ENCODE measurements at regions not wholly inside any gene's neighbourhood (a gene's known extent, or its start where the extent isn't known, plus 50 kb on each side); places are given as distances from the start of the nearest gene placed in this dataset.
A peak's percentile ranks its signal among the peaks of the same experiment; 100 is the strongest.

DNA sequence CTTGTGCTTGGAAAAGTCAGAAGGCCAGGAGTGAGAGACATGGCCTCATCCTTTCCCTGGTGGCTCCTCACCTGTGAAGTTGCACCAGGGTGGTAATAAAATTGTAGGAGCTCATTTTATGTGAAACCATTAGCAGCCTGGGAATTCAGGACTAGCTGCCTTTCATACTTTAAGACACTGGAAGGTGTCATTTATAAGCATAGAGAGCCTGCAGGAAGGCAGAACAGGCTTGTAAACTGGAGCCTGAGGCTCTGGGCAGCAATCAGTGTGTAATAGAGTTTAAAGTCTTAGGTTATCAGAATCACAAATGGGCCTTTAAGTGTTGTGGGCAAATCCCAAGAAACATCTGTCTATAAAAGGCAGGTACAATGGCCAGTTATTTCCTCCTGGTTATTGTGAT, 127.2 kb downstream of the TM9SF2 start:
- no peak for DNase-seq (ENCODE audit: low read depth)
- TF ChIP-seq, protein P1, sequence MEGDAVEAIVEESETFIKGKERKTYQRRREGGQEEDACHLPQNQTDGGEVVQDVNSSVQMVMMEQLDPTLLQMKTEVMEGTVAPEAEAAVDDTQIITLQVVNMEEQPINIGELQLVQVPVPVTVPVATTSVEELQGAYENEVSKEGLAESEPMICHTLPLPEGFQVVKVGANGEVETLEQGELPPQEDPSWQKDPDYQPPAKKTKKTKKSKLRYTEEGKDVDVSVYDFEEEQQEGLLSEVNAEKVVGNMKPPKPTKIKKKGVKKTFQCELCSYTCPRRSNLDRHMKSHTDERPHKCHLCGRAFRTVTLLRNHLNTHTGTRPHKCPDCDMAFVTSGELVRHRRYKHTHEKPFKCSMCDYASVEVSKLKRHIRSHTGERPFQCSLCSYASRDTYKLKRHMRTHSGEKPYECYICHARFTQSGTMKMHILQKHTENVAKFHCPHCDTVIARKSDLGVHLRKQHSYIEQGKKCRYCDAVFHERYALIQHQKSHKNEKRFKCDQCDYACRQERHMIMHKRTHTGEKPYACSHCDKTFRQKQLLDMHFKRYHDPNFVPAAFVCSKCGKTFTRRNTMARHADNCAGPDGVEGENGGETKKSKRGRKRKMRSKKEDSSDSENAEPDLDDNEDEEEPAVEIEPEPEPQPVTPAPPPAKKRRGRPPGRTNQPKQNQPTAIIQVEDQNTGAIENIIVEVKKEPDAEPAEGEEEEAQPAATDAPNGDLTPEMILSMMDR (IDR thresholded peaks at IDR 0.05; ENCODE audit: control insufficient read depth, insufficient read depth, low read depth, low read length, missing control alignments) = no peak
- no peak overlapping the region for H3K4me3 ChIP-seq (ENCODE audit: control insufficient read depth, low read depth, low read length)

DNA sequence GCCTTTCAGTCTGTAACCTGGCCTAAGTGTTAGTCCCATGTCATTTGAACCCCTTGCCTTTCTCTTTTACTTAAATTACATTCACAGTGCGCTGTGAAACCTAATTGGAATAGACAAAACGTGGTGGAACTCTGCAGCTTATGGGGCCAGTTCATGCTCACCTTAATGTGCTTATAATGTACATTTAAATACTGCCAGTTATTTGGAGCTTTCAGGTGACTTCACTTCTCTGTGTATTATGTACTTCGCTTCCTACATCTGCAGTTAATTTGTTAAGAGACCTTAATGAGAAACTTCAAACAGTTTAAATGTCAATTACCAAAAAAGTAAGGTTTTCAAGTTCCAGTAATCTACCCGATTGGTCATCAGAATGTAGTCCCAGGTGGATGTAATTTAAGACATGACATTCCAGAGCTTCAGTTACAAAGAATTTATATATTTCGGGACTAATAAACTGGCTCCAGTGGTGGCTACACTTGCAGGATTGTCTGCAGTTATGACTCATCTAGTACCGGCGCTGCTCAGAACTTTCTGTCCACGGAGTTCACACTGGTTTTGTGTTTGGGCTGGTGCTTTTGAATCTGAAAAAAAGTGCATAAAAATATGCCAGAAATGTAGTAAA, 125.3 kb downstream of the TM9SF2 start:
- TF ChIP-seq, protein P1 (IDR thresholded peaks at IDR 0.05; ENCODE audit: control insufficient read depth, insufficient read depth, low read depth, low read length, missing control alignments) = no peak
- no peak overlapping the region for H3K4me3 ChIP-seq (ENCODE audit: control insufficient read depth, low read depth, low read length)
- DNase-seq (ENCODE audit: low read depth) = peak; percentile 44

DNA sequence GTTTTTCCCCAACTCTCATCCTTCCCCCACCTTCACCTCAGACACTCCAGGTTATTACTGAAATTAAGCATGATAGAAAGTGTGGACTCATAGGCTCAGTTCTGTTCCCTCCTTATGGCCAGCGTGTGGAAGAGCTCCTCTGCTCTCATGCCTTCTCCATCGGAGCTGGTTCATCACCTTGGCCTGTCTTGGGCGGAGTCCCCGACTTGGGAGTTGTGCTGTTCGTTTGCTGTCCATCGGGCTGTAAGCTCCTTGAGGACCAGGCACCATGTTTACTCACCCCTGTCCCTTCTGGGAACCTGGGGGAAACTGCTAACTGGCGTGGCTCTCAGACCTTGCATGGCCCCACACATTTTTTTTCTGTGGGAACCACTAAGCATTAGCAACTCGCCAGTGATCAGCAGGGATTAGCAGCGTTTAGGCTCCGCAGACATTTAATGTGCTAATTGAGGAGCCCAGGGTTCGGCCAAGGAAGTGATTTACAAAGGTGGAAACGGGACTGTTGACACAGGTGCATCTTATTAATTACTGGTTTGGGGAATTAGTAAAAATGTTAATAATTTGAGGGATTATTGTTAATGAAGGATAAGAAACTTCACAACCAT, 123.8 kb downstream of the TM9SF2 start:
- no peak overlapping the region for H3K4me3 ChIP-seq (ENCODE audit: control insufficient read depth, low read depth, low read length)
- TF ChIP-seq, protein P1 (IDR thresholded peaks at IDR 0.05; ENCODE audit: control insufficient read depth, insufficient read depth, low read depth, low read length, missing control alignments) = no peak
- DNase-seq (ENCODE audit: low read depth) = no peak

DNA sequence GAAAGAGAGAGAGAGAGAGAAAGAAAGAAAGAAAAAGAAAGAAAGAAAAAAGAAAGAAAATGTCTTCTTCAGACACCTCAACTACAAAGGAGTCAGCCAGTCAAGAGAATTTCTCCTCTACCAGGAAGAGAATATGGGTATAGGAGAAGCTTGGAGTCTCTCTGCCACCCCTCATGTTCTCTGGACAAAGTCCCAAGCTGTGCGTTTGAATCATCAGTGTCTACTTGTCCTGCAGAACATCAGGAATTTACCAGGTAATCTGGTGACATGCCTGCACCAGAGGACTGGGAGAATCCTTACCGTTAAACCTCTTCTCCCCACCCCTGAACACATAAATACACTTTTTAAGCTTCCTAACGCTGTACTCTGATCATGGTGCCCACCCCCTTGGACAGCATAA, 119.5 kb downstream of the TM9SF2 start:
- DNase-seq (ENCODE audit: low read depth) = no peak
- no peak overlapping the region for H3K4me3 ChIP-seq (ENCODE audit: control insufficient read depth, low read depth, low read length)
- TF ChIP-seq, protein P1 (IDR thresholded peaks at IDR 0.05; ENCODE audit: control insufficient read depth, insufficient read depth, low read depth, low read length, missing control alignments) = no peak

DNA sequence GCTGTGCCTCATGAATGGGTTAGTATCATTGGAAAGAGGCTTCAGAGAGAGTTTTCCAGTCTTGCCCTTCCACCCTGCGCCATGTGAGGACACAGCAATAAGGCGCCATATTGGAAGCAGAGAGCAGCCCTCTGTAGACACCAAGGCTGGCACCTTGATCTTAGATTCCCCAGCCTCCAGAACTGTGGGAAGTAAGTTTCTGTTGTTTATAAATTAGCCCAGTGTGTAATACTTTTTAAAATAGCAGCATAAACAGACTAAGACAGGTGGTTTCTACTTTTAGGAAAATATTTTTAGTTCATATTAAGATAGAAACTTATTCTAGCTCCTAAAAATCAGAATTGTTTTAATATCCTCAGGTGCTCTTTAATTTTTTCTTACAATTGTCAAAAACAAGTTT, 117.9 kb downstream of the TM9SF2 start:
- H3K4me3 ChIP-seq (ENCODE audit: control insufficient read depth, low read depth, low read length) = no peak overlapping the region
- TF ChIP-seq, protein P1 (IDR thresholded peaks at IDR 0.05; ENCODE audit: control insufficient read depth, insufficient read depth, low read depth, low read length, missing control alignments) = no peak
- no peak for DNase-seq (ENCODE audit: low read depth)

DNA sequence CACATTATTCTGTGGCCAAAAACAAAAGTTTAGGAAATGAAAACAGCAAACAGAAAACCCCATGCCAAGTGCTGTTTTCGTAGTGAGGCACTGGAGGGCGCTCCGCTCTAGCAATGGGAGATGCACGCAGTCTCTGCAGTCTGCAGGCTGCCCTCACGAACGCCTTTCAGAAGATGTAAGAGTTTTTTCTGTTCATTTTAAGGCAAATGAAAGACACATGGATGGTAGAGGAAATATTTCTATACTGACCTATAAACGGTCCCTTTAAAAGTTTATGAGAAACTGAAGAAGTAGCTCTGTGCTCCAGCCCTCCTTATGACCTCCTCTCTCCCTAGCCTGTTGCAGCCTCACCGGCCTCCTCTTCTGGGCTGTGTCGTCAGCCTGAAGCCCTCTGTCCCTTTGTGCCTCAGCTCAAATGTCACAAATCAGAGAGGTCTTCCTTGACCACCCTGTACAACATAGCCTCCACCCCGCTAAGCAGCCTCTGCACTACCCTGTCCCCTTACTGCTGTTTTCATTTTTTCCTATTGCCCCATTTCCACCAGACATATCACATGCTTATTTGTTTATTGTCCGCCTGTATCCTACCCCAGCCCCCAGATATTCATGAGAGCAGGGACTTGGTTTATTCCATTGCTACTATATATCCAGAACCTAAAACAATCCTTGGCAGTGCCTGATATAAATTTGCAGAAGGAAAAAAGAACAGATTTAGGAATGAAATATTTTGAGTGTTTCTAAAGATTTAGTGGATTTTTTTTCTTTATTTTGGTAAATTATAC, 116.4 kb downstream of the TM9SF2 start:
- TF ChIP-seq, protein P1 (IDR thresholded peaks at IDR 0.05; ENCODE audit: control insufficient read depth, insufficient read depth, low read depth, low read length, missing control alignments) = peak; percentile 93
- DNase-seq (ENCODE audit: low read depth) = peak; percentile 69
- no peak overlapping the region for H3K4me3 ChIP-seq (ENCODE audit: control insufficient read depth, low read depth, low read length)
